ENCODE measurements at regions not wholly inside any gene's neighbourhood (a gene's known extent, or its start where the extent isn't known, plus 50 kb on each side); places are given as distances from the start of the nearest gene placed in this dataset.

GRCh38 chr3:189049458-189050236, 122.1 kb upstream of the TPRG1 start:
- no peak for DNase-seq (ENCODE audit: low spot score)

- no peak for DNase-seq (ENCODE audit: low spot score)
These were observed 118.4 kb upstream of the TPRG1 start for GRCh38 chr3:189053322-189053721.

GRCh38 chr3:189056646-189057335, 115.0 kb upstream of the TPRG1 start:
- DNase-seq (ENCODE audit: low spot score): no peak

GRCh38 chr3:189057369-189057768, 114.4 kb upstream of the TPRG1 start:
- DNase-seq (ENCODE audit: low spot score): no peak

- no peak for DNase-seq (ENCODE audit: low spot score)
These were observed 113.7 kb upstream of the TPRG1 start for GRCh38 chr3:189058071-189058470.

GRCh38 chr3:189070965-189071364, 100.8 kb upstream of the TPRG1 start:
- DNase-seq (ENCODE audit: low spot score): no peak

GRCh38 chr3:189071446-189071845, 100.3 kb upstream of the TPRG1 start:
- DNase-seq (ENCODE audit: low spot score): no peak

GRCh38 chr3:189076449-189076848, 95.3 kb upstream of the TPRG1 start:
- no peak for DNase-seq (ENCODE audit: low spot score)

GRCh38 chr3:189080745-189081144, 91.0 kb upstream of the TPRG1 start:
- no peak for DNase-seq (ENCODE audit: low spot score)

GRCh38 chr3:189082666-189083427, 88.9 kb upstream of the TPRG1 start:
- no peak for DNase-seq (ENCODE audit: low spot score)

- DNase-seq (ENCODE audit: low spot score): no peak
These were observed 87.2 kb upstream of the TPRG1 start for GRCh38 chr3:189084620-189085019.

- DNase-seq (ENCODE audit: low spot score): no peak
These were observed 79.2 kb upstream of the TPRG1 start for GRCh38 chr3:189092547-189092946.

GRCh38 chr3:189094539-189094938, 77.2 kb upstream of the TPRG1 start:
- DNase-seq (ENCODE audit: low spot score): no peak

GRCh38 chr3:189096092-189096491, 75.7 kb upstream of the TPRG1 start:
- no peak for DNase-seq (ENCODE audit: low spot score)

- peak; percentile 62 for DNase-seq (ENCODE audit: low spot score)
These were observed 72.7 kb upstream of the TPRG1 start for GRCh38 chr3:189099031-189099471.

GRCh38 chr3:189099505-189100290, 72.1 kb upstream of the TPRG1 start:
- no peak for DNase-seq (ENCODE audit: low spot score)

GRCh38 chr3:189100866-189101265, 70.9 kb upstream of the TPRG1 start:
- DNase-seq (ENCODE audit: low spot score): no peak

- no peak for DNase-seq (ENCODE audit: low spot score)
These were observed 70.2 kb upstream of the TPRG1 start for GRCh38 chr3:189101594-189101993.

- DNase-seq (ENCODE audit: low spot score): no peak
These were observed 68.6 kb upstream of the TPRG1 start for GRCh38 chr3:189103208-189103607.

- DNase-seq (ENCODE audit: low spot score): no peak
These were observed 63.7 kb upstream of the TPRG1 start for GRCh38 chr3:189108067-189108466.

- DNase-seq (ENCODE audit: low spot score): no peak
These were observed 63.0 kb upstream of the TPRG1 start for GRCh38 chr3:189108735-189109134.

- DNase-seq (ENCODE audit: low spot score): no peak
These were observed 62.6 kb upstream of the TPRG1 start for GRCh38 chr3:189109145-189109544.

Measured in AG08395 (cell line).